ENCODE measurements at regions not wholly inside any gene's neighbourhood (a gene's known extent, or its start where the extent isn't known, plus 50 kb on each side); places are given as distances from the start of the nearest gene placed in this dataset.
A peak's percentile ranks its signal among the peaks of the same experiment; 100 is the strongest.
"Not testable (repeated sequence)": the region's sequence is repeated elsewhere in the genome, so short reads cannot be mapped to it uniquely, and the experiment has no call there.

GRCh38 chr9:7626571-7627029 is 173.0 kb downstream of the DMAC1 start:
- DNase-seq (ENCODE audit: low read depth in 2 of 3, low spot score in 2 of 3) = peak in 2 of 3 experiments; percentile 2

GRCh38 chr9:7622481-7622880 is 177.1 kb downstream of the DMAC1 start:
- DNase-seq (ENCODE audit: low read depth in 2 of 3, low spot score in 2 of 3) = no peak

GRCh38 chr9:7615344-7615743 is 184.2 kb downstream of the DMAC1 start:
- DNase-seq (ENCODE audit: low read depth in 2 of 3, low spot score in 2 of 3) = no peak

GRCh38 chr9:7613931-7614330 is 185.6 kb downstream of the DMAC1 start:
- no peak for DNase-seq (ENCODE audit: low read depth in 2 of 3, low spot score in 2 of 3)

- no peak for DNase-seq (ENCODE audit: low read depth in 2 of 3, low spot score in 2 of 3)
Observed at GRCh38 chr9:7608261-7608660, 191.3 kb downstream of the DMAC1 start.

- DNase-seq (ENCODE audit: low read depth in 2 of 3, low spot score in 2 of 3) = no peak
Observed at GRCh38 chr9:7607421-7607820, 192.2 kb downstream of the DMAC1 start.

GRCh38 chr9:7606591-7606990 is 193.0 kb downstream of the DMAC1 start:
- DNase-seq (ENCODE audit: low read depth in 2 of 3, low spot score in 2 of 3) = no peak

- no peak for DNase-seq (ENCODE audit: low read depth in 2 of 3, low spot score in 2 of 3)
Observed at GRCh38 chr9:7601739-7602138, 197.8 kb downstream of the DMAC1 start.

- DNase-seq (ENCODE audit: low read depth in 2 of 3, low spot score in 2 of 3) = no peak
Observed at GRCh38 chr9:7597716-7598115, 201.9 kb downstream of the DMAC1 start.

GRCh38 chr9:7592321-7593316 is 207.0 kb downstream of the DMAC1 start:
- no peak for DNase-seq (ENCODE audit: low read depth in 2 of 3, low spot score in 2 of 3)

GRCh38 chr9:7591501-7591900 is 208.1 kb downstream of the DMAC1 start:
- no peak for DNase-seq (ENCODE audit: low read depth in 2 of 3, low spot score in 2 of 3)

- no peak for DNase-seq (ENCODE audit: low read depth in 2 of 3, low spot score in 2 of 3)
Observed at GRCh38 chr9:7580568-7580967, 219.0 kb downstream of the DMAC1 start.

- no peak for DNase-seq (ENCODE audit: low read depth in 2 of 3, low spot score in 2 of 3)
Observed at GRCh38 chr9:7579351-7579750, 220.2 kb downstream of the DMAC1 start.

GRCh38 chr9:7578951-7579350 is 220.6 kb downstream of the DMAC1 start:
- DNase-seq (ENCODE audit: low read depth in 2 of 3, low spot score in 2 of 3) = no peak

- peak; percentile 7 to 40 (median 12) for DNase-seq (ENCODE audit: low read depth in 2 of 3, low spot score in 2 of 3)
Observed at GRCh38 chr9:7570107-7570720, 229.4 kb downstream of the DMAC1 start.

GRCh38 chr9:7567687-7568086 is 231.9 kb downstream of the DMAC1 start:
- no peak for DNase-seq (ENCODE audit: low read depth in 2 of 3, low spot score in 2 of 3)

- no peak for DNase-seq (ENCODE audit: low read depth in 2 of 3, low spot score in 2 of 3)
Observed at GRCh38 chr9:7561527-7562080, 238.0 kb downstream of the DMAC1 start.

GRCh38 chr9:7560669-7561305 is 238.8 kb downstream of the DMAC1 start:
- no peak for DNase-seq (ENCODE audit: low read depth in 2 of 3, low spot score in 2 of 3)

GRCh38 chr9:7554699-7555098 is 244.9 kb downstream of the DMAC1 start:
- DNase-seq (ENCODE audit: low read depth in 2 of 3, low spot score in 2 of 3) = no peak

- not testable (repeated sequence) for DNase-seq (ENCODE audit: low read depth in 2 of 3, low spot score in 2 of 3)
Observed at GRCh38 chr9:7552706-7553105, 246.9 kb downstream of the DMAC1 start.

GRCh38 chr9:7549249-7549648 is 250.3 kb downstream of the DMAC1 start:
- no peak for DNase-seq (ENCODE audit: low read depth in 2 of 3, low spot score in 2 of 3)

All from activated CD8-positive, alpha-beta memory T cell treated with anti-CD3 and anti-CD28 coated beads for 48 hours (primary cell).